HG03457 (cell line): ENCODE measurements at regions not wholly inside any gene's neighbourhood (a gene's known extent, or its start where the extent isn't known, plus 50 kb on each side); places are given as distances from the start of the nearest gene placed in this dataset.
"Not testable (repeated sequence)": the region's sequence is repeated elsewhere in the genome, so short reads cannot be mapped to it uniquely, and the experiment has no call there.

Experiments
- ATAC-seq: cut with Tn5 transposase; IDR thresholded peaks from one replicate; pipeline ENCODE4 v1.9.1; 2021; ENCODE audit warnings: moderate number of reproducible peaks; ENCODE audit not compliant: unreplicated experiment

DNA sequence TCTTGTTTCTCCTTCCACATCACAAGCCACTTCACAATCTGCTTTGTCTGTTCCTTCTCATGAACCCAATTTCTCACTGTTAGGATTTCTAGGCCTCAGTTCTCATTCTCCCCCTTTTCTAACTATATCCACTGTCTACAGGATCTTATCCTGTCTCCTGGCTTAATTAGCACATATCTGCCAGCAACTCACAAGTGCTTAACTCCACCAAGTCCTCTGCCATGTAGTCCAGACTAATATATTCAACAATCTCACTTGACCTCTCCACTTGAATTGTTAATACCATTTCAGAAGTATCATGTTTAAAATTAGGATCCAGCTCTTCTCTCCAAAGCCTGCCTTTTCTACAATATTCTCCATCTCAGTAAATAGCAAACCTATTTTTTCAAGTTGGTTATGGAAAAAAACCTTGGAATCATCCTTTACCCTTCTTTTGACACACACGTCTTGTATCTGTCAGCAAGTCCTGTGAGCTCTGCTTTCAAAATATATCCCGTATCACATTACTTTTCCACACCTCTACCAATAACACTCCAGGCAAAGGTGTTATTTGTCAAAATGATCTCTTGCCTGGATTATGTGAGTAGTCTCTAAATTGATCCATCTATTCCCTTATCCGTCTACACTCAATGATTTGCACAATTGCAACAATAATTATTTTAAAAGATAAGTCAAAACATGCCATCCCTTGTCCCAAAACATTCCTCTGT is 127.2 kb upstream of the SLIT2 start:
- ATAC-seq, result no peak

GRCh38 chr4:20122198-20122988 is 129.3 kb upstream of the SLIT2 start:
- ATAC-seq, result no peak

GRCh38 chr4:20119141-20119540 is 132.6 kb upstream of the SLIT2 start:
- ATAC-seq, result no peak

GRCh38 chr4:20109391-20109790 is 142.3 kb upstream of the SLIT2 start:
- ATAC-seq, result no peak

DNA sequence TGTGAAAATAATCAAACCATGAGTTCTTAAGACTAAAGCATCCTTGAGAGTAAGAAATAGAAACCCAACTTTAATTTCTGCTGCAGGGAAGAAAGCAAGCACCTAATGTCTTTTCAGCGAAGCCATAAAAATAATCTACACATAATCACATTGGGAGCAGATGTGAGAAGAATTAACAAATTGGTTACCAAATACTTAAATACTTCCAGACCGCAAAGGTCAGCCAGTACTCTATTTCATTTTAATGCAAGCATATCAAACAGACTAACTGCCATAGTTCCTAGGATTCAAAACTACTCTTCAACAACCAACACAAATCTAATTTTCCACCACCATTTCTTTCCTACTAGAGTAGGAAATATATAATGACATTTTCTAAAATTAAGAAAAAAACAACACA is 144.8 kb upstream of the SLIT2 start:
- ATAC-seq, result no peak

DNA sequence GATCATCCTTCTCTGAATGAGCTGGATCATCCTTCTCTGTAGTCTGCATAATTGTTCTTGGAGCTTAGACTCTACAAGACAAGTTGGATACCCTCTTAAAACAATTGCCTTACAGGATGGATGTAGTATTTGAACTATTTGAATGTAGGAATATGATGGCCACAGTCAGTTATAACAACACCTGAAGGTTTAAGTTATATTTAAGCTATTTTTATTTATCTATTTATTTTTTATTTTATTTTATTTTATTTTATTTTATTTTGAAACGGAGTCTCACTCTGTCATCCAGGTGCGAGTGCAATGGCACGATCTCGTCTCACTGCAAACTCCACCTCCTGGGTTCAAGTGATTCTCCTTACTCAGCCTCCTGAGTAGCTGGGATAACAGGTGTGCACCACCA is 149.9 kb upstream of the SLIT2 start:
- ATAC-seq, result no peak

DNA sequence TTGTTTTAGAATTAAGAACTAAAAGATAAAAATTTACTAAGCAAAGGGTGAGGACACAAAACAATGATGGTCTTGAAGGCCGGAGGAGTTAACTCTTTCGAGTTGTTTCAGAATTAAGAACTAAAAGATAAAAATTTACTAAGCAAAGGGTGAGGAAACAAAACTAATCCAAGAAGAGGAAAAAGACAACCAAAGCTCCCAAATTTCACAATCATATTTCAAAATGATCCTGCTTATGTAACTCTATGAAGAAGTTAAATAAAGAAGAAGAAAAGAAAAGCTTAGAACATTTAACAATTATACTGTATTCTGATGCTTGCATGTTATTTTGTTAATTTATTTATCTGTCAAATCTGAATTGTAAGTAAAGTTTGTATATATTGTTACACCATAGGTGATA is 154.8 kb upstream of the SLIT2 start:
- no peak for ATAC-seq

- ATAC-seq, result no peak
Measured at GRCh38 chr4:20095805-20096541, 155.7 kb upstream of the SLIT2 start.

GRCh38 chr4:20091781-20092180 is 159.9 kb upstream of the SLIT2 start:
- ATAC-seq, result no peak

DNA sequence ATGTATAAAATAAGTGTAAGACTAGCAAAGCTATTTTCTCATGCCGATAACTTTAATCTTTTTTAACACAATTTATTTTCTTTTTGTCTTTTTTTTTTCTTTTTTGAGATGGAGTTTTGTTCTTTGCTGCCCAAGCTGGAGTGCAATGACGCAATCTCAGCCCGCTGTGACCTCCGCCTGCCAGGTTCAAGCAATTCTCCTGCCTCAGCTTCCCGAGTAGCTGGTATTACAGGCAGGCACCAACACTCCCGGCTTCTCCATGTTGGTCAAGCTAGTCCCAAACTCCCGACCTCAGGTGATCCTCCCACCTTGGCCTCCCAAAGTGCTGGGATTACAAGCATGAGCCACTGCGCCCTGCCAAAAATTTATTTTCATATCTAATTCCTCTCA is 164.2 kb upstream of the SLIT2 start:
- no peak for ATAC-seq

GRCh38 chr4:20086799-20087521 is 164.7 kb upstream of the SLIT2 start:
- no peak for ATAC-seq

DNA sequence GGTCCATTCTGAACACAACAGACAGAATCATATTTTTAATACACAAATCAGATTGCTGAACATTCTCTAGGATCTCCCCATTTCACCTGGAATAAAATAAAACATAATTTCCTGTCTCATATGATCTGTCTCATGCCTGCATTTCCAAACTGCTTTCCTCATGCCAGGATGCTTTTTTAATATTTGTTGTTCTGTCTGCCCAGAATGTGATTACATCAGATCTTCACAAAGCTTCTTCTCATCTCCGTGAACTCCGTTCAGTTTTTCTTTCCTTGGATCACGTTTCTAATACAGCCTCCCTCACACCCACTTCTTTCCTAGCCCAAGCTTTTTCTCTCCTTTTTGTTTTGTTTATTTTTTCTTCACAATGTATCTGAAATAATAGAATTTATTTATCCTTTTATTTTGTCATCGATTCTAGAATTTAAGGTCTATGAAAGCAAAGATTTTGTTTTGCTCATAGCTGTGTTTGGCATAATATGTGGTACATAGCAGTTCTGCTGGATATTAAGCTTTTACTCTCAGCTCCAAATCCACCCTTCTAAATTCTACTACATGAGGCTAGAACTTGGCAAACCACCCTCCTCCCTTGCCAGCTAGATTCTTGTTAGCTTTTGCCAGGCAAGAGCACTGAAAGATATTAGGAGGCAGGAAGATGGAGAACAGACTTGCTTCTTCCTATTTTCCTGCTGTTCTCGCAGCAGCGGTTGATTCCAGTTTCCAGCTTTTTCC is 165.5 kb upstream of the SLIT2 start:
- ATAC-seq, result no peak

DNA sequence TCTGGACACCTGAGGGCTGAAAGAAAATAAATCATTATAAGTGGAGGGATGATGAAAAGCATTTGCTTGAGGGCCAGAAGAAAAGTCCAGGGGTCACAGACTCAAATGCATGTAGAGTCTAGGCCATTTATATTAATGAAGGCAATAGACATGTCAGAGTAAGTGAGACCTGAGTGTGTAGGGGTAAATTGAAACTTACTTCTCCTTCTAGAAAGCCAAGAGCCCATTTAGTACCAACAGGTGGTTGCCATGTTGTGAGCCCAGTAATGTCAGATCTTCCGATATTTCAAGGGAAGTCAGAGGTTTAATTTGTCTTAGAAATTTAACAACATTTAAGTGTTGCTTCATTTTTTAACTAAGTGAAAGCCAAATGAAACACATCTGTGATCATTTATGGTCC is 166.1 kb upstream of the SLIT2 start:
- ATAC-seq, result no peak

GRCh38 chr4:20085156-20085555 is 166.5 kb upstream of the SLIT2 start:
- no peak for ATAC-seq

- ATAC-seq, result no peak
Measured at GRCh38 chr4:20084488-20084887, 167.2 kb upstream of the SLIT2 start.

DNA sequence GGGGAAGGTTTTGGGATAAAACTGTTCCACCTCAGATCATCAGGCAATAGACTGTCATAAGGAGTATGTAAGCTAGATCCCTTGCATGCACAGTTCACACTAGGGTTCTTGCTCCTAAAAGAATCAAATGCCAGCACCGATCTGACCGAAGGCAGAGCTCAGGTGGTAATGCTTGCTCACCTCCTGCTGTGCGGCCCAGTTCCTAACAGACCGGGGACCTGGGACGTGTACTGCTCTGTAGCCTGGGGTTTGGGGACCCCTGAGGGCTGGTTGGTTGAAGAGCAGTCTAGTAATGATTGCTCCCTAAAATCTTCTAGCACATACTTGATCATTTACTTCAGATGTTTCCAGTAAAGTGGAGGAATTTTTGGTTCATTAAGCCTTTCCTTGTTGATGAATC is 173.1 kb upstream of the SLIT2 start:
- ATAC-seq, result no peak

DNA sequence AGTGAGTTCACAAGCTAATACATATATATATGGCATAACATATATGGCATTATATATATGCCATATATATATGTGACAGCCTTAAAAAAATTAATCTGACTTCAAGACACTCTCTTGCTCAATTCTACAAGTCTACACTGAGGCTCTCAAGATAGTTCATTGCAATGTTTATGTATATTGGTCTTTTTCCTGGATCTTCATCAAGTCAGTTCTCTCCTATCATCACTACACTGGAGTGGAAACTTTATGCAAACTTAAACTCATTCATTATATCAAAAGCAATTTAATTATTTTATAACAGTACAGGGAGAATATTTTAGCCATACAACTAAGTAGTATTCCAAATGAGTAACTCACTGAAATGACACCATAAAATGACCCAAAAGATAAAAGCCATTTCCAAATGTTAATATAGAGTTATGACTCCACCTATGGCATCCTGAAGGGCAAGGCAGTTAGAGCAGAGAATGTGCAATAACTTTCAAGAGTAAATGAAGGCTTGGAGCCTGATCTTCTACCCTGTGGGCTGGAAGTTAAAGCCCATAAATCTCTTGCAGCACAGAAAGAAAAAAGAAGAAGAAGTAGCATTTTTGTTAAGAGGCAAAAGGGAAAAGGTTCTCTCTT is 176.3 kb upstream of the SLIT2 start:
- ATAC-seq, result no peak

DNA sequence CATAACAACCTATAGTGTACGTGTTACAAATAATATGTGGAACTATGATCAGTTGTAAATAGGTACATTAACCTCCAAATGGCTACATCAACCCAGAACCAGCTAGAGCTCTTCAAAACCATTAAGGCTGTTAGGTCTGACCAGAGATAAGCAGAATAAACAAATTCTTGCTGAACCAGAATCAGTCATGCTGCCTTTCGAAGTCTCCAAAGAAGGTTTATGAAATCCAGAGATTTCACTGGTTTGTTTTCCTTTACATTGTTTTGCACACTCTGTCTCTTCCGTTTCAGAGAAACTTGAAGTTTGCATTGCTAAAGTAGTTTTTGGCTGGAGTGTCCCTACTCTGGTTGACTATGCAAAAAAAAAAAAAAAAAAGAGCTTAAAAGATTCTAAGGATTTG is 177.3 kb upstream of the SLIT2 start:
- no peak for ATAC-seq

GRCh38 chr4:20065952-20066351 is 185.8 kb upstream of the SLIT2 start:
- no peak for ATAC-seq

DNA sequence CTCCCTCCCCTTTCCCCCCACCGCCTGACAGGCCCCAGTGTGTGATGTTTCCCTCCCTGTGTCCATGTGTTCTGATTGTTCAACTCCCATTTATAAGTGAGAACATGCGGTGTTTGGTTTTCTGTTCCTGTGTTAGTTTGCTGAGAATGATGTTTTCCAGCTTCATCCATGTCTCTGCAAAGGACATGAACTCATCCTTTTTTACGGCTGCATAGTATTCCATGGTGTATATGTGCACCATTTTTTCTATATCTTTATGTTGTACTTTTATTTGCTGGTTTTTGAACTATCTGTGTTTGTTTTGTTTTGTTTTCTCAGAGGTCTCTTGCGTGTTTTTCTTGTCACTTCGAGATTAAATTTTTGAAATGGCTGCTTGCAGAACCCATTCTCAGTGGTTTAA is 188.8 kb upstream of the SLIT2 start:
- not testable (repeated sequence) for ATAC-seq
